Endodermal cell (in vitro differentiated cells): ENCODE measurements at regions not wholly inside any gene's neighbourhood (a gene's known extent, or its start where the extent isn't known, plus 50 kb on each side); places are given as distances from the start of the nearest gene placed in this dataset.

ENCODE experiments used
- DNase-seq: peaks from one replicate; pipeline ENCODE4 v3.0.0-alpha.2; 2017
- H3K27ac ChIP-seq: 2 replicates; pipeline ENCODE4 v1.5.1; 2013; ENCODE audit warnings: mild to moderate bottlenecking, low read depth, low read length, moderate library complexity
- H3K27me3 ChIP-seq: 2 replicates; pipeline ENCODE4 v1.6.1; 2013; ENCODE audit warnings: mild to moderate bottlenecking, low read length, moderate library complexity; ENCODE audit not compliant: insufficient read depth, control insufficient read depth, poor library complexity, severe bottlenecking
- H3K36me3 ChIP-seq: 2 replicates; pipeline ENCODE4 v1.7.0; 2013; ENCODE audit warnings: mild to moderate bottlenecking, low read length, moderate library complexity; ENCODE audit not compliant: control insufficient read depth, insufficient read depth
- H3K4me1 ChIP-seq: one replicate; pipeline ENCODE4 v1.7.0; 2013; ENCODE audit warnings: low read length; ENCODE audit not compliant: control insufficient read depth, insufficient read depth
- H3K4me3 ChIP-seq: 2 replicates; pipeline ENCODE4 v1.5.1; 2013; ENCODE audit warnings: mild to moderate bottlenecking, low read length, moderate library complexity
- H3K9ac ChIP-seq: 2 replicates; pipeline ENCODE4 v1.6.1; 2013; ENCODE audit warnings: mild to moderate bottlenecking, low read length, moderate library complexity; ENCODE audit not compliant: poor library complexity, severe bottlenecking; ENCODE audit errors: extremely low read depth
- H3K9me3 ChIP-seq: 2 replicates; pipeline ENCODE4 v1.6.1; 2013; ENCODE audit warnings: mild to moderate bottlenecking, low read length, moderate library complexity; ENCODE audit not compliant: control insufficient read depth
- H3K27ac Mint-ChIP-seq: 2 replicates; pipeline ENCODE4 v1.8.0; 2020; ENCODE audit warnings: mixed read lengths
- H3K27me3 Mint-ChIP-seq: 2 replicates; pipeline ENCODE4 v1.8.0; 2021; ENCODE audit warnings: mild to moderate bottlenecking, mixed read lengths; ENCODE audit not compliant: insufficient read depth
- H3K36me3 Mint-ChIP-seq: 2 replicates; pipeline ENCODE4 v1.8.0; 2020; ENCODE audit warnings: low read depth, mixed read lengths
- H3K4me1 Mint-ChIP-seq: 2 replicates; pipeline ENCODE4 v1.8.0; 2020; ENCODE audit warnings: mixed read lengths
- H3K4me3 Mint-ChIP-seq: 2 replicates; pipeline ENCODE4 v1.8.0; 2020; ENCODE audit warnings: mild to moderate bottlenecking, moderate library complexity, mixed read lengths
- H3K9me3 Mint-ChIP-seq: 2 replicates; pipeline ENCODE4 v1.8.0; 2020; ENCODE audit warnings: mild to moderate bottlenecking, mixed read lengths
- CTCF ChIP-seq: fragments of 200-600 bp; sonication (generic); conservative IDR thresholded peaks from 2 replicates; pipeline ENCODE4 v1.5.0; 2021; ENCODE audit warnings: antibody characterized with exemption, mild to moderate bottlenecking
- WGBS, 2 experiments: methylation state at CpG; one replicate each; pipeline versions ENCODE4 v1.1.5 to v1.1.7; 2013; ENCODE audit warnings: missing lambda C conversion rate in 2 of 2, mixed read lengths in 1 of 2; ENCODE audit not compliant: insufficient coverage in 1 of 2, insufficient read length in 1 of 2; 5-methylcytosine and 5-hydroxymethylcytosine counted together

GRCh38 chr11:23711981-23712380, 784.9 kb upstream of the LUZP2 start:
- Histone ChIP-seq H3K27me3 (no peaks in the 10 kb centered on the region), H3K27ac (no peak overlapping the region), H3K36me3 (no peaks in the 10 kb centered on the region), H3K9me3 (peaks cover 13% of the 10 kb centered on the region), H3K9ac (no peak overlapping the region), H3K4me1 (no peaks in the 10 kb centered on the region), H3K4me3 (no peak overlapping the region)
- Mint-ChIP-seq H3K27ac (no peak overlapping the region), H3K9me3 (peaks cover 18% of the 10 kb centered on the region), H3K36me3 (peaks cover 2% of the 10 kb centered on the region), H3K27me3 (no peaks in the 10 kb centered on the region), H3K4me3 (no peak overlapping the region), H3K4me1 (no peaks in the 10 kb centered on the region)
- DNase-seq, result no peak
- TF ChIP-seq CTCF, result no peak
- WGBS, 2 experiments, result 79 to 83% methylated on average over 1 of the region's 1 CpG

GRCh38 chr11:23719016-23719415, 777.8 kb upstream of the LUZP2 start:
- H3K9ac ChIP-seq, result no peak overlapping the region
- H3K4me1 ChIP-seq, result no peaks in the 10 kb centered on the region
- peaks cover 28% of the 10 kb centered on the region for H3K9me3 ChIP-seq
- H3K4me1 Mint-ChIP-seq, result no peaks in the 10 kb centered on the region
- 89% methylated on average over 3 of the region's 3 CpGs; no CpG with 5 or more reads in 1 of the 2 experiments for WGBS, 2 experiments
- H3K4me3 Mint-ChIP-seq, result no peak overlapping the region
- peaks cover 28% of the 10 kb centered on the region for H3K9me3 Mint-ChIP-seq
- no peak overlapping the region for H3K27ac ChIP-seq
- no peaks in the 10 kb centered on the region for H3K27me3 ChIP-seq
- no peak for TF ChIP-seq CTCF
- no peak for DNase-seq
- no peaks in the 10 kb centered on the region for H3K36me3 Mint-ChIP-seq
- H3K36me3 ChIP-seq, result no peaks in the 10 kb centered on the region
- H3K27ac Mint-ChIP-seq, result no peak overlapping the region
- H3K4me3 ChIP-seq, result no peak overlapping the region
- H3K27me3 Mint-ChIP-seq, result no peaks in the 10 kb centered on the region

GRCh38 chr11:23723861-23724260, 773.0 kb upstream of the LUZP2 start:
- Mint-ChIP-seq H3K4me3 (no peak overlapping the region), H3K9me3 (peaks cover 5% of the 10 kb centered on the region), H3K36me3 (no peaks in the 10 kb centered on the region), H3K4me1 (peaks cover 2% of the 10 kb centered on the region), H3K27me3 (no peaks in the 10 kb centered on the region), H3K27ac (no peak overlapping the region)
- no peaks in the 10 kb centered on the region for H3K36me3 ChIP-seq
- no peak for DNase-seq
- WGBS, 2 experiments, result 100% methylated on average over 1 of the region's 1 CpG
- peaks cover 7% of the 10 kb centered on the region for H3K9me3 ChIP-seq
- no peak overlapping the region for H3K9ac ChIP-seq
- H3K27me3 ChIP-seq, result no peaks in the 10 kb centered on the region
- no peaks in the 10 kb centered on the region for H3K4me1 ChIP-seq
- no peak overlapping the region for H3K27ac ChIP-seq
- H3K4me3 ChIP-seq, result no peak overlapping the region
- TF ChIP-seq CTCF, result no peak
